HCT116 (cell line): ENCODE measurements at regions not wholly inside any gene's neighbourhood (a gene's known extent, or its start where the extent isn't known, plus 50 kb on each side); places are given as distances from the start of the nearest gene placed in this dataset.

Experiments used
- CTCF ChIP-seq, 3 experiments: fragments of 200-600 bp in 1 of 3; sonication (generic) in 1 of 3; IDR thresholded peaks in 2 of 3; conservative IDR thresholded peaks in 1 of 3; 2 replicates each; pipeline ENCODE4 v1.5.1; 2012 to 2017; ENCODE audit warnings: low read depth in 2 of 3, low read length in 2 of 3, antibody characterized with exemption in 1 of 3, borderline replicate concordance in 1 of 3, control low read depth in 1 of 3, mild to moderate bottlenecking in 1 of 3, mixed read lengths in 1 of 3, mixed run types in 1 of 3, moderate library complexity in 1 of 3; ENCODE audit not compliant: insufficient read depth in 1 of 3
- EZH2 ChIP-seq: fragments of 200-600 bp; sonication (generic); IDR thresholded peaks from 2 replicates; pipeline ENCODE4 v1.6.1; 2017; ENCODE audit warnings: antibody characterized with exemption, mixed run types
- EZH2phosphoT487 ChIP-seq: fragments of 200-600 bp; IDR thresholded peaks from 2 replicates; pipeline ENCODE4 v1.6.1; 2018; ENCODE audit warnings: antibody characterized with exemption, borderline replicate concordance

GRCh38 chr1:239601108-239601507, 214.7 kb downstream of the CHRM3 start:
- TF ChIP-seq CTCF (IDR thresholded peaks at IDR 0.05 in 2 of 3, conservative IDR thresholded peaks at IDR 0.05 in 1 of 3; ENCODE audit: borderline replicate concordance in 1 of 3, insufficient read depth in 1 of 3, low read depth in 2 of 3, low read length in 2 of 3) (no peak), EZH2phosphoT487 (no peak), EZH2 (no peak)
